Smooth muscle cell (in vitro differentiated cells): ENCODE measurements at regions not wholly inside any gene's neighbourhood (a gene's known extent, or its start where the extent isn't known, plus 50 kb on each side); places are given as distances from the start of the nearest gene placed in this dataset.

Source experiments
- DNase-seq: peaks from one replicate; lab custom pipeline; 2025; ENCODE audit not compliant: unreplicated experiment; lab: John Stamatoyannopoulos, UW
- H2AFZ ChIP-seq: fragments of 200-600 bp; sonication (generic); 2 replicates; pipeline ENCODE4 v1.6.0; 2016; ENCODE audit warnings: antibody characterized with exemption, low read depth, mild to moderate bottlenecking
- H3F3A ChIP-seq: fragments of 200-600 bp; sonication (generic); 2 replicates; pipeline ENCODE4 v1.6.0; 2017; ENCODE audit warnings: antibody characterized with exemption, low read depth
- H3K27ac ChIP-seq: fragments of 200-600 bp; sonication (generic); 2 replicates; pipeline ENCODE4 v1.5.1; 2016; ENCODE audit warnings: low read depth, mild to moderate bottlenecking
- H3K27me3 ChIP-seq: fragments of 200-600 bp; sonication (generic); 2 replicates; pipeline ENCODE4 v1.6.1; 2016; ENCODE audit warnings: low read depth, mild to moderate bottlenecking
- H3K36me3 ChIP-seq: fragments of 200-600 bp; sonication (generic); 2 replicates; pipeline ENCODE4 v1.5.1; 2016; ENCODE audit warnings: low read depth
- H3K4me1 ChIP-seq: fragments of 200-600 bp; sonication (generic); 2 replicates; pipeline ENCODE4 v1.5.1; 2016; ENCODE audit warnings: low read depth
- H3K4me2 ChIP-seq: fragments of 200-600 bp; sonication (generic); 2 replicates; pipeline ENCODE4 v1.6.0; 2016; ENCODE audit warnings: mild to moderate bottlenecking
- H3K4me3 ChIP-seq: fragments of 200-600 bp; sonication (generic); 2 replicates; pipeline ENCODE4 v1.5.1; 2016; ENCODE audit warnings: mild to moderate bottlenecking
- H3K79me2 ChIP-seq: fragments of 200-600 bp; sonication (generic); 2 replicates; pipeline ENCODE4 v1.6.0; 2016; ENCODE audit warnings: low read depth, mild to moderate bottlenecking
- H3K9ac ChIP-seq: fragments of 200-600 bp; sonication (generic); 2 replicates; pipeline ENCODE4 v1.6.0; 2016; ENCODE audit warnings: low read depth
- H3K9me3 ChIP-seq: fragments of 200-600 bp; sonication (generic); replicated peaks from 2 replicates; pipeline ENCODE4 v1.5.1; 2016; ENCODE audit warnings: low read depth
- H4K20me1 ChIP-seq: fragments of 200-600 bp; sonication (generic); 2 replicates; pipeline ENCODE4 v1.6.0; 2016; ENCODE audit warnings: low read depth
- WGBS: methylation state at CpG from one replicate; pipeline ENCODE4 v1.1.7; 2016; ENCODE audit warnings: low lambda C conversion rate; 5-methylcytosine and 5-hydroxymethylcytosine counted together
- TF ChIP-seq, protein P1 (sequence below): fragments of 200-600 bp; sonication (generic); IDR thresholded peaks from 2 replicates; pipeline ENCODE4 v1.5.1; 2017; ENCODE audit warnings: borderline replicate concordance, mild to moderate bottlenecking, antibody characterized with exemption; ENCODE audit not compliant: insufficient read depth, poor library complexity, severe bottlenecking

DNA sequence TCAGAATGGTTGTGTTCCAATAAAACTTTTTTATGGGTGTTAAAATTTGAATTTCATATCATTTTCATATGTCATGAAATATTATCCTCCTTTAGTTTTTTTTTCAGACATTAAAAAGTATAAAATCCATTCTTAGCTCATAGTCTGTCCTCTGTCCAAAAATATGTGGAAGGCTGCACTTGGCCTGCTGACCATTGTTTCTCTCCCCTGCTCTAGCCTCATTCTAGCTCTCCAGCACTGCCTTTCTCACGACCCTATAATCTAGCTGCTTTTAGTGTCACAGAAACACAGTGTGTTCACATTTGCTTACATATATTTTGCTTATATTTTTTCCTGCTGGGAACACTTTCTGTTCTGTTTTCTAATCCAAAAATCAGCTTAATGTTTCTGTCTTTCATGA, 165.0 kb upstream of the ANK2 start:
- H4K20me1 ChIP-seq, result no peaks in the 10 kb centered on the region
- no peak for DNase-seq
- H3K4me1 ChIP-seq, result peaks cover 39% of the 10 kb centered on the region
- H3K4me2 ChIP-seq, result no peak overlapping the region
- H3K27ac ChIP-seq, result no peak overlapping the region
- H3K36me3 ChIP-seq, result no peaks in the 10 kb centered on the region
- TF ChIP-seq, protein P1, sequence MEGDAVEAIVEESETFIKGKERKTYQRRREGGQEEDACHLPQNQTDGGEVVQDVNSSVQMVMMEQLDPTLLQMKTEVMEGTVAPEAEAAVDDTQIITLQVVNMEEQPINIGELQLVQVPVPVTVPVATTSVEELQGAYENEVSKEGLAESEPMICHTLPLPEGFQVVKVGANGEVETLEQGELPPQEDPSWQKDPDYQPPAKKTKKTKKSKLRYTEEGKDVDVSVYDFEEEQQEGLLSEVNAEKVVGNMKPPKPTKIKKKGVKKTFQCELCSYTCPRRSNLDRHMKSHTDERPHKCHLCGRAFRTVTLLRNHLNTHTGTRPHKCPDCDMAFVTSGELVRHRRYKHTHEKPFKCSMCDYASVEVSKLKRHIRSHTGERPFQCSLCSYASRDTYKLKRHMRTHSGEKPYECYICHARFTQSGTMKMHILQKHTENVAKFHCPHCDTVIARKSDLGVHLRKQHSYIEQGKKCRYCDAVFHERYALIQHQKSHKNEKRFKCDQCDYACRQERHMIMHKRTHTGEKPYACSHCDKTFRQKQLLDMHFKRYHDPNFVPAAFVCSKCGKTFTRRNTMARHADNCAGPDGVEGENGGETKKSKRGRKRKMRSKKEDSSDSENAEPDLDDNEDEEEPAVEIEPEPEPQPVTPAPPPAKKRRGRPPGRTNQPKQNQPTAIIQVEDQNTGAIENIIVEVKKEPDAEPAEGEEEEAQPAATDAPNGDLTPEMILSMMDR, result no peak
- H3K79me2 ChIP-seq, result no peaks in the 10 kb centered on the region
- no peak overlapping the region for H3K9ac ChIP-seq
- H3K4me3 ChIP-seq, result no peak overlapping the region
- no peaks in the 10 kb centered on the region for H3K27me3 ChIP-seq
- H3K9me3 ChIP-seq, result no peaks in the 10 kb centered on the region
- no peak overlapping the region for H2AFZ ChIP-seq
- H3F3A ChIP-seq, result peaks cover 3% of the 10 kb centered on the region
- 69% methylated on average over 1 of the region's 1 CpG for WGBS

DNA sequence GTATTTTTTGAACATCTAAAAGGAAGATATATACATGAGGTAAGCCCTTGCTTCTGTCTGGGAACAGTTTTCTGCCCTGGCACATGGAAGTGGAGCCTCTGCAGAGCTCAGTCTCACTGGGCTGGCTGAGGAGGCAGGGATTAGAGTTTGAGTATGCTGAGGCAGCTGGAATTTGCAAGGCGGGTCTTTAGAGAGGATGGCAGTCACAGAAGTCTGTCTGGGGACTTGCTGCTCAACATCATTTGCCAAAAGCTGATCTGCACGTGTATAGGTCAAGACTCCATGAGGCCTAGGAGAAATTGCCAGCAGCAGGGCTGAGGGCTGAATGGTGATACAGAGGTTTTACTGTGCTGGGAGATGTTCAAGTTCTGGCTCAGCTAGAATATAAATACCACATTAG, 163.6 kb upstream of the ANK2 start:
- no peaks in the 10 kb centered on the region for H3K36me3 ChIP-seq
- no peaks in the 10 kb centered on the region for H3K9me3 ChIP-seq
- TF ChIP-seq, protein P1, result no peak
- H3K27ac ChIP-seq, result no peak overlapping the region
- H3K4me1 ChIP-seq, result peaks cover 38% of the 10 kb centered on the region
- no peak overlapping the region for H2AFZ ChIP-seq
- DNase-seq, result no peak
- no peak overlapping the region for H3K4me2 ChIP-seq
- peaks cover 8% of the 10 kb centered on the region for H3F3A ChIP-seq
- H3K27me3 ChIP-seq, result no peaks in the 10 kb centered on the region
- H3K79me2 ChIP-seq, result no peaks in the 10 kb centered on the region
- WGBS, result 35% methylated on average over 2 of the region's 2 CpGs
- H3K9ac ChIP-seq, result no peak overlapping the region
- no peaks in the 10 kb centered on the region for H4K20me1 ChIP-seq
- H3K4me3 ChIP-seq, result no peak overlapping the region

DNA sequence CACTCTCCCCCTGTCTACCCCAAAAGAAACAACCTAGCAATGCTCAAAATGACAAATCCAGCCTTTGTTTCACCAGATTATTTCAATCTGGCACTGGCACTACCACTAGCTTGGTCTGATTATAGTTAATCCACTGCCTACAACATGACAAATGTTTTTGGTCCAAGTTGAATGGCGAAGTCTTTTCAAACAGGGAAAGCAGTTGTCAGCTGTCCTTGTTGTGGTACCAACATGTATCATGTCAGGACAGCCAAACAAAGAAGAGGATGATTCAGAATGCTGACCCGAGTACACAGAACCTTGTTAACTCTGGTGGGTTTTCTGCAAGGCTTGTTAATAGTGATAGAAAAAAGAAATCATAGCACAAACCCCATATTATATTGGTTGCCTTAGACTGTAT, 160.8 kb upstream of the ANK2 start:
- H3K36me3 ChIP-seq, result no peaks in the 10 kb centered on the region
- TF ChIP-seq, protein P1, result no peak
- DNase-seq, result no peak
- H3K27me3 ChIP-seq, result no peaks in the 10 kb centered on the region
- H3K4me2 ChIP-seq, result no peak overlapping the region
- H3F3A ChIP-seq, result peaks cover 8% of the 10 kb centered on the region
- H3K9ac ChIP-seq, result no peak overlapping the region
- H3K27ac ChIP-seq, result no peak overlapping the region
- no peak overlapping the region for H3K4me3 ChIP-seq
- H3K79me2 ChIP-seq, result no peaks in the 10 kb centered on the region
- no peak overlapping the region for H2AFZ ChIP-seq
- H3K4me1 ChIP-seq, result peaks cover 22% of the 10 kb centered on the region
- H3K9me3 ChIP-seq, result no peaks in the 10 kb centered on the region
- 70% methylated on average over 2 of the region's 2 CpGs for WGBS
- no peaks in the 10 kb centered on the region for H4K20me1 ChIP-seq

DNA sequence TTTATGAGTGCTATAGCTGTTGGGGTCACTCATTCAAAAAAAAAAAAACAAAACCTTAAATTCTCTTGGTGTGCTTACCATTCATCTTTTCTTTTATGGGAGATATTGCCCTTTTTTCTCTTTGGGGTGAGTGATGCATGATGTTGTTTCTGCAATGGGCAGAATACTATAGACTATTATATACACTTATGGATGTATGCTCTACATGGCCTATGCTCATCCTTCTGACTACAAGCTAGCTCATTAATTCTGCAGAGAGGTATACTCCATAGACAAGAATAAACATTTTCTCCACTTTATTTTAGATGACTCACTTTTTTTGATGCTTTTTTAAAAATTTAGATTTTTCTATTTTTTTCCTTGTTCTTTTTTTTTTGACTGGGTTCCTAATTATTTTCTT, 160.3 kb upstream of the ANK2 start:
- no peaks in the 10 kb centered on the region for H3K9me3 ChIP-seq
- TF ChIP-seq, protein P1, result no peak
- no peaks in the 10 kb centered on the region for H3K79me2 ChIP-seq
- peak overlapping the region; percentile 69 for H3K4me2 ChIP-seq
- no peaks in the 10 kb centered on the region for H4K20me1 ChIP-seq
- peaks cover 22% of the 10 kb centered on the region for H3K4me1 ChIP-seq
- H2AFZ ChIP-seq, result no peak overlapping the region
- H3K36me3 ChIP-seq, result no peaks in the 10 kb centered on the region
- H3F3A ChIP-seq, result peaks cover 8% of the 10 kb centered on the region
- peak overlapping the region; percentile 25 for H3K4me3 ChIP-seq
- H3K9ac ChIP-seq, result no peak overlapping the region
- H3K27me3 ChIP-seq, result no peaks in the 10 kb centered on the region
- DNase-seq, result no peak
- H3K27ac ChIP-seq, result peak overlapping the region; percentile 9
